Lung (tissue), 11 donors: ENCODE measurements at regions not wholly inside any gene's neighbourhood (a gene's known extent, or its start where the extent isn't known, plus 50 kb on each side); places are given as distances from the start of the nearest gene placed in this dataset.
A peak's percentile ranks its signal among the peaks of the same experiment; 100 is the strongest.

Experiments
- ATAC-seq: fragments of 200-7000 bp; cut with Tn5 transposase; one replicate; pipeline ENCODE4 v1.9.1; 2020; ENCODE audit warnings: moderate number of reproducible peaks; ENCODE audit not compliant: insufficient read depth, low FRiP score
- DNase-seq, 3 donors: peaks; one replicate each; pipeline ENCODE4 v3.0.0-alpha.2; 2013 to 2017
- H3K27ac ChIP-seq, 2 donors: one replicate each; pipeline ENCODE4 v1.5.1; 2013; ENCODE audit warnings: mild to moderate bottlenecking in 2 of 2, moderate library complexity in 2 of 2, control low read depth in 1 of 2, inconsistent platforms in 1 of 2, low read depth in 1 of 2, low read length in 1 of 2
- H3K27me3 ChIP-seq, 3 donors: one replicate each; pipeline ENCODE4 v1.5.1; 2013; ENCODE audit warnings: low read length in 2 of 3; ENCODE audit not compliant: control insufficient read depth in 3 of 3, insufficient read depth in 3 of 3
- H3K36me3 ChIP-seq, 4 donors: one replicate each; pipeline ENCODE4 v1.5.1; 2013; ENCODE audit warnings: low read length in 4 of 4, mild to moderate bottlenecking in 1 of 4, moderate library complexity in 1 of 4; ENCODE audit not compliant: control insufficient read depth in 4 of 4, insufficient read depth in 4 of 4
- H3K4me1 ChIP-seq, 5 donors: one replicate each; pipeline ENCODE4 v1.5.1; 2013; ENCODE audit warnings: low read length in 5 of 5, mild to moderate bottlenecking in 2 of 5, moderate library complexity in 1 of 5; ENCODE audit not compliant: control insufficient read depth in 5 of 5, insufficient read depth in 5 of 5
- H3K4me3 ChIP-seq: one replicate; pipeline ENCODE4 v1.5.1; 2013; ENCODE audit warnings: mild to moderate bottlenecking, control low read depth, moderate library complexity
- H3K9ac ChIP-seq, 2 donors: one replicate each; pipeline ENCODE4 v1.5.1; 2013; ENCODE audit warnings: low read length in 2 of 2, control low read depth in 1 of 2; ENCODE audit not compliant: insufficient read depth in 1 of 2
- H3K9me3 ChIP-seq, 4 donors: one replicate each; pipeline ENCODE4 v1.5.1; 2013; ENCODE audit warnings: low read length in 3 of 4, mild to moderate bottlenecking in 1 of 4, moderate library complexity in 1 of 4; ENCODE audit not compliant: control insufficient read depth in 4 of 4, insufficient read depth in 3 of 4
- CTCF ChIP-seq: IDR thresholded peaks from 2 replicates; pipeline ENCODE4 v1.5.1; 2012; ENCODE audit warnings: mild to moderate bottlenecking; ENCODE audit errors: control extremely low read depth, extremely low read depth
- WGBS, 2 donors: extraction: QIAGEN DNeasy Blood & Tissue Kit; methylation state at CpG; one replicate each; pipeline ENCODE4 v1.1.7; 2013; 5-methylcytosine and 5-hydroxymethylcytosine counted together
- donor health status: control.
- donor health status: control.
- donor health status: Bipolar disorder and iron deficiency.
- donor health status: healthy.
- donor health status: DM: yes; HTN: yes; CAD: no.

GRCh38 chr6:12363651-12364381 is 73.7 kb downstream of the EDN1 start:
- Histone ChIP-seq H3K4me1 (peaks cover 0 to 6% (median 2%) of the 10 kb centered on the region in 5 donors), H3K9me3 (peaks cover 0 to 2% (median 0%) of the 10 kb centered on the region in 4 donors), H3K36me3 (no peaks in the 10 kb centered on the region), H3K4me3 (no peak overlapping the region), H3K27ac (peak overlapping the region in 1 of 2 donors; percentile 12), H3K27me3 (no peaks in the 10 kb centered on the region), H3K9ac (no peak overlapping the region)
- DNase-seq = peak; percentile 18 to 62 (median 46)
- TF ChIP-seq CTCF = no peak
- peak; percentile 20 for ATAC-seq
- WGBS, 2 donors = 67 to 76% methylated on average over 11 of the region's 11 CpGs

GRCh38 chr6:12364621-12365020 is 74.5 kb downstream of the EDN1 start:
- WGBS, 2 donors = 97 to 100% methylated on average over 1 of the region's 1 CpG
- H3K36me3 ChIP-seq = no peaks in the 10 kb centered on the region
- H3K27me3 ChIP-seq = no peaks in the 10 kb centered on the region
- H3K9ac ChIP-seq = no peak overlapping the region
- H3K27ac ChIP-seq = no peak overlapping the region
- DNase-seq (no peak), ATAC-seq (no peak)
- no peak for TF ChIP-seq CTCF
- peaks cover 0 to 2% (median 0%) of the 10 kb centered on the region in 4 donors for H3K9me3 ChIP-seq
- H3K4me1 ChIP-seq = peaks cover 0 to 6% (median 2%) of the 10 kb centered on the region in 5 donors
- H3K4me3 ChIP-seq = no peak overlapping the region

- no peaks in the 10 kb centered on the region for H3K9me3 ChIP-seq
- no peaks in the 10 kb centered on the region for H3K36me3 ChIP-seq
- ATAC-seq (no peak), DNase-seq (no peak)
- no peaks in the 10 kb centered on the region for H3K27me3 ChIP-seq
- peaks cover 0 to 6% (median 2%) of the 10 kb centered on the region in 5 donors for H3K4me1 ChIP-seq
- no peak overlapping the region for H3K27ac ChIP-seq
- WGBS, 2 donors = 96% methylated on average over 5 of the region's 5 CpGs
- TF ChIP-seq CTCF = no peak
- no peak overlapping the region for H3K4me3 ChIP-seq
- H3K9ac ChIP-seq = no peak overlapping the region
These were observed 76.6 kb downstream of the EDN1 start for GRCh38 chr6:12366731-12367130.

- Histone ChIP-seq H3K9me3 (no peaks in the 10 kb centered on the region), H3K27me3 (no peaks in the 10 kb centered on the region), H3K4me3 (no peak overlapping the region), H3K4me1 (peaks cover 0 to 6% (median 2%) of the 10 kb centered on the region in 5 donors), H3K36me3 (no peaks in the 10 kb centered on the region), H3K27ac (no peak overlapping the region), H3K9ac (no peak overlapping the region)
- TF ChIP-seq CTCF = no peak
- no peak for ATAC-seq
- DNase-seq = no peak
- 96 to 100% methylated on average over 1 of the region's 1 CpG for WGBS, 2 donors
These were observed 77.3 kb downstream of the EDN1 start for GRCh38 chr6:12367412-12367811.
